ENCODE measurements at regions not wholly inside any gene's neighbourhood (a gene's known extent, or its start where the extent isn't known, plus 50 kb on each side); places are given as distances from the start of the nearest gene placed in this dataset.

DNA sequence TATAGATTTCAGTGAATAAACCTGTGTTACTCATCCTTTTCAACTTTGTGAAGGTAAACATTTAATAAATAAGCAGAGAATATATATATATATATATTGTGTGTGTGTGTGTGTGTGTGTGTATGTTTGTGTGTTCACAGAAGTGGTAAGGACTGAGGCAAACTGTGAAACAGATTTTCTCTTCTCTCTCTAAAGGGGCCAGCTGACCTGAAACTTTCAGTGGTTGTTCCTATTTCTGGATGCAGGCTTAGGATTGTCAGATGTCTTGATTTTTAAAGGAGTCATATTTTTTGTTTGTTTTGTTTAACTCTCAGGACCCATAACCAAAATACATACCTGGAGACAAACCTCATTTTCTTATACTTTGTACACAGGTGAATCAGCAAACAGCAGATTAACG lies 714.9 kb upstream of the MEF2C start:
- TF ChIP-seq CTCF (IDR thresholded peaks at IDR 0.05; ENCODE audit: poor library complexity, severe bottlenecking) (no peak), POLR2AphosphoS5 (IDR thresholded peaks at IDR 0.05) (no peak), EZH2 (IDR thresholded peaks at IDR 0.05; ENCODE audit: borderline replicate concordance, insufficient read depth, low read length, poor library complexity, severe bottlenecking) (no peak)

Data from neural cell (in vitro differentiated cells).